ENCODE measurements at regions not wholly inside any gene's neighbourhood (a gene's known extent, or its start where the extent isn't known, plus 50 kb on each side); places are given as distances from the start of the nearest gene placed in this dataset.
"Not testable (repeated sequence)": the region's sequence is repeated elsewhere in the genome, so short reads cannot be mapped to it uniquely, and the experiment has no call there.

DNA sequence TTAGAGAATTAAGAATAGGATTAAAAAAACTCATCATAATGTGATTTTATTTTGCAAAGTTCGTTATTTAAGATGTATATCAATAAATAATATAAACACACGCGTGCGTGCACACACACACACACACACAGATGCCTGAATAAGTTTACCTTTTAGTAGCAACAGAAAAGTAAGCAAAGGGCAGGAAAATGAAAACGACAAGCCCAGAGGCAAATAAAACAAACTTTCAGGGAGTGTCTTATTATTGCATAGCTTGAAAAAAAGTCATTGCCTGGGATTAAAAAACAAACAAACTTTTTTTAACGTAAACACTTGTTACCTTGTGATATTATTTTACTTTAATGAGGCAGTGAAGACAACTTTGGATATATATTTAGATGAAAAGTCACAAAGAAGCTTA lies 226.4 kb downstream of the BAMBI start:
- H3K36me3 ChIP-seq (ENCODE audit: insufficient read depth, low read length) = no peaks in the 10 kb centered on the region
- intact Hi-C loops (cut with micrococcal nuclease) = no loop called here
- Mint-ChIP-seq H3K27me3 (no peaks in the 10 kb centered on the region), H3K4me1 (no peaks in the 10 kb centered on the region), H3K36me3 (no peaks in the 10 kb centered on the region), H3K9me3 (peaks cover 0 to 2% (median 0%) of the 10 kb centered on the region in 8 donors), H3K27ac (no peak overlapping the region), H3K4me3 (no peak overlapping the region)
- H3K4me3 ChIP-seq (ENCODE audit: low read length in 2 of 2) = no peak overlapping the region
- H3K4me1 ChIP-seq (ENCODE audit: insufficient read depth, low read length) = no peaks in the 10 kb centered on the region
- POLR2A ChIA-PET (ENCODE audit: partially characterized antibody) = no interaction called here
- no peaks in the 10 kb centered on the region for H3K9me3 ChIP-seq (ENCODE audit: control insufficient read depth in 1 of 2, low read length in 2 of 2)
- CTCF ChIA-PET (ENCODE audit: partially characterized antibody) = no interaction called here
- H3K27ac ChIP-seq (ENCODE audit: low read depth, low read length) = no peak overlapping the region
- no peaks in the 10 kb centered on the region for H3K27me3 ChIP-seq (ENCODE audit: insufficient read depth, low read length)
- no peak for DNase-seq

- Histone ChIP-seq H3K36me3 (ENCODE audit: insufficient read depth, low read length) (no peaks in the 10 kb centered on the region), H3K9me3 (ENCODE audit: control insufficient read depth in 1 of 2, low read length in 2 of 2) (no peaks in the 10 kb centered on the region), H3K27ac (ENCODE audit: low read depth, low read length) (no peak overlapping the region), H3K4me3 (ENCODE audit: low read length in 2 of 2) (no peak overlapping the region), H3K4me1 (ENCODE audit: insufficient read depth, low read length) (no peaks in the 10 kb centered on the region), H3K27me3 (ENCODE audit: insufficient read depth, low read length) (no peaks in the 10 kb centered on the region)
- no peak overlapping the region for H3K27ac Mint-ChIP-seq
- POLR2A ChIA-PET (ENCODE audit: partially characterized antibody) = no interaction called here
- no peaks in the 10 kb centered on the region for H3K27me3 Mint-ChIP-seq
- H3K4me3 Mint-ChIP-seq = no peak overlapping the region
- H3K36me3 Mint-ChIP-seq = no peaks in the 10 kb centered on the region
- intact Hi-C loops (cut with micrococcal nuclease) = no loop called here
- no peaks in the 10 kb centered on the region for H3K4me1 Mint-ChIP-seq
- no peak for DNase-seq
- CTCF ChIA-PET (ENCODE audit: partially characterized antibody) = no interaction called here
- peaks cover 0 to 2% (median 0%) of the 10 kb centered on the region in 8 donors for H3K9me3 Mint-ChIP-seq
Observed at GRCh38 chr10:28905371-28905770, 228.1 kb downstream of the BAMBI start.

GRCh38 chr10:28906011-28906411 lies 228.7 kb downstream of the BAMBI start:
- CTCF ChIA-PET (ENCODE audit: partially characterized antibody) = no interaction called here
- Histone ChIP-seq H3K9me3 (ENCODE audit: control insufficient read depth in 1 of 2, low read length in 2 of 2) (no peaks in the 10 kb centered on the region), H3K4me3 (ENCODE audit: low read length in 2 of 2) (no peak overlapping the region), H3K27me3 (ENCODE audit: insufficient read depth, low read length) (no peaks in the 10 kb centered on the region), H3K36me3 (ENCODE audit: insufficient read depth, low read length) (no peaks in the 10 kb centered on the region), H3K27ac (ENCODE audit: low read depth, low read length) (no peak overlapping the region), H3K4me1 (ENCODE audit: insufficient read depth, low read length) (no peaks in the 10 kb centered on the region)
- DNase-seq = no peak
- Mint-ChIP-seq H3K4me3 (no peak overlapping the region), H3K27ac (no peak overlapping the region), H3K36me3 (no peaks in the 10 kb centered on the region), H3K9me3 (peaks cover 0 to 2% (median 0%) of the 10 kb centered on the region in 8 donors), H3K27me3 (no peaks in the 10 kb centered on the region), H3K4me1 (no peaks in the 10 kb centered on the region)
- POLR2A ChIA-PET (ENCODE audit: partially characterized antibody) = no interaction called here
- intact Hi-C loops (cut with micrococcal nuclease) = no loop called here

GRCh38 chr10:28906415-28906814 lies 229.1 kb downstream of the BAMBI start:
- no peaks in the 10 kb centered on the region for H3K9me3 ChIP-seq (ENCODE audit: control insufficient read depth in 1 of 2, low read length in 2 of 2)
- no peaks in the 10 kb centered on the region for H3K36me3 Mint-ChIP-seq
- H3K4me3 Mint-ChIP-seq = no peak overlapping the region
- no peaks in the 10 kb centered on the region for H3K4me1 Mint-ChIP-seq
- intact Hi-C loops (cut with micrococcal nuclease) = no loop called here
- no peak overlapping the region for H3K4me3 ChIP-seq (ENCODE audit: low read length in 2 of 2)
- ChIA-PET CTCF (ENCODE audit: partially characterized antibody) (no interaction called here), POLR2A (ENCODE audit: partially characterized antibody) (no interaction called here)
- no peak for DNase-seq
- H3K27me3 Mint-ChIP-seq = no peaks in the 10 kb centered on the region
- no peaks in the 10 kb centered on the region for H3K4me1 ChIP-seq (ENCODE audit: insufficient read depth, low read length)
- peaks cover 0 to 2% (median 0%) of the 10 kb centered on the region in 8 donors for H3K9me3 Mint-ChIP-seq
- H3K27ac ChIP-seq (ENCODE audit: low read depth, low read length) = no peak overlapping the region
- no peaks in the 10 kb centered on the region for H3K36me3 ChIP-seq (ENCODE audit: insufficient read depth, low read length)
- H3K27me3 ChIP-seq (ENCODE audit: insufficient read depth, low read length) = no peaks in the 10 kb centered on the region
- H3K27ac Mint-ChIP-seq = no peak overlapping the region

- Mint-ChIP-seq H3K36me3 (no peaks in the 10 kb centered on the region), H3K27me3 (no peaks in the 10 kb centered on the region), H3K27ac (no peak overlapping the region), H3K4me3 (no peak overlapping the region), H3K4me1 (no peaks in the 10 kb centered on the region), H3K9me3 (peaks cover 0 to 2% (median 0%) of the 10 kb centered on the region in 8 donors)
- Histone ChIP-seq H3K4me3 (ENCODE audit: low read length in 2 of 2) (no peak overlapping the region), H3K36me3 (ENCODE audit: insufficient read depth, low read length) (no peaks in the 10 kb centered on the region), H3K4me1 (ENCODE audit: insufficient read depth, low read length) (no peaks in the 10 kb centered on the region), H3K27me3 (ENCODE audit: insufficient read depth, low read length) (no peaks in the 10 kb centered on the region), H3K27ac (ENCODE audit: low read depth, low read length) (no peak overlapping the region), H3K9me3 (ENCODE audit: control insufficient read depth in 1 of 2, low read length in 2 of 2) (no peaks in the 10 kb centered on the region)
- ChIA-PET POLR2A (ENCODE audit: partially characterized antibody) (no interaction called here), CTCF (ENCODE audit: partially characterized antibody) (no interaction called here)
- DNase-seq = no peak
- intact Hi-C loops (cut with micrococcal nuclease) = no loop called here
Observed at GRCh38 chr10:28906934-28907333, 229.6 kb downstream of the BAMBI start.

- Histone ChIP-seq H3K4me3 (ENCODE audit: low read length in 2 of 2) (no peak overlapping the region), H3K27me3 (ENCODE audit: insufficient read depth, low read length) (no peaks in the 10 kb centered on the region), H3K4me1 (ENCODE audit: insufficient read depth, low read length) (no peaks in the 10 kb centered on the region), H3K27ac (ENCODE audit: low read depth, low read length) (no peak overlapping the region), H3K9me3 (ENCODE audit: control insufficient read depth in 1 of 2, low read length in 2 of 2) (no peaks in the 10 kb centered on the region), H3K36me3 (ENCODE audit: insufficient read depth, low read length) (no peaks in the 10 kb centered on the region)
- H3K27ac Mint-ChIP-seq = no peak overlapping the region
- ChIA-PET CTCF (ENCODE audit: partially characterized antibody) (no interaction called here), POLR2A (ENCODE audit: partially characterized antibody) (no interaction called here)
- intact Hi-C loops (cut with micrococcal nuclease) = no loop called here
- H3K27me3 Mint-ChIP-seq = no peaks in the 10 kb centered on the region
- H3K4me1 Mint-ChIP-seq = no peaks in the 10 kb centered on the region
- no peaks in the 10 kb centered on the region for H3K36me3 Mint-ChIP-seq
- H3K9me3 Mint-ChIP-seq = peaks cover 0 to 2% (median 0%) of the 10 kb centered on the region in 8 donors
- DNase-seq = no peak
- no peak overlapping the region for H3K4me3 Mint-ChIP-seq
Observed at GRCh38 chr10:28909875-28910274, 232.6 kb downstream of the BAMBI start.

GRCh38 chr10:28910956-28911355 lies 233.6 kb downstream of the BAMBI start:
- Histone ChIP-seq H3K36me3 (ENCODE audit: insufficient read depth, low read length) (no peaks in the 10 kb centered on the region), H3K9me3 (ENCODE audit: control insufficient read depth in 1 of 2, low read length in 2 of 2) (no peaks in the 10 kb centered on the region), H3K4me3 (ENCODE audit: low read length in 2 of 2) (no peak overlapping the region), H3K27ac (ENCODE audit: low read depth, low read length) (no peak overlapping the region), H3K4me1 (ENCODE audit: insufficient read depth, low read length) (no peaks in the 10 kb centered on the region), H3K27me3 (ENCODE audit: insufficient read depth, low read length) (no peaks in the 10 kb centered on the region)
- intact Hi-C loops (cut with micrococcal nuclease) = no loop called here
- H3K4me3 Mint-ChIP-seq = no peak overlapping the region
- H3K27me3 Mint-ChIP-seq = no peaks in the 10 kb centered on the region
- H3K36me3 Mint-ChIP-seq = no peaks in the 10 kb centered on the region
- ChIA-PET POLR2A (ENCODE audit: partially characterized antibody) (no interaction called here), CTCF (ENCODE audit: partially characterized antibody) (no interaction called here)
- H3K9me3 Mint-ChIP-seq = peaks cover 0 to 2% (median 0%) of the 10 kb centered on the region in 8 donors
- no peak for DNase-seq
- H3K4me1 Mint-ChIP-seq = no peaks in the 10 kb centered on the region
- H3K27ac Mint-ChIP-seq = no peak overlapping the region

DNA sequence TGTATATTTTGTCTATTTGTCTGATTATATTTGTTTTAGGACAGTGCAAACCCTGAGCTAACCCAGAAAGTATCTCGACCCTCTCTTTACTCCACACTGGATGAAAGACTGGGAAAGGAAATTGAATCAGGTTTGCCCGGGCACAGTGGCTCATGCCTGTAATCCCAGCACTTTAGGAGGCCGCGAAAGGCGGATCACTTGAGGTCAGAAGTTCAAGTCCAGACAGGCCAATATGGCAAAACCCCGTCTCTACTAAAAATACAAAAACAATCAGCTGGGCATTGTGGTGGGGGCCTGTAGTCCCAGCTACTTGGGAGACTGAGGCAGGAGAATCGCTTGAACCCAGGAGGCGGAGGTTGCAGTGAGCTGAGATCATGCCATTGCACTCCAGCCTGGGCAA lies 234.2 kb downstream of the BAMBI start:
- POLR2A ChIA-PET (ENCODE audit: partially characterized antibody) = not testable (repeated sequence)

More for the DNA sequence above, 234.2 kb downstream of the BAMBI start:
- H3K27ac ChIP-seq (ENCODE audit: low read depth, low read length); H3K4me3 Mint-ChIP-seq; H3K36me3 Mint-ChIP-seq; H3K9me3 ChIP-seq (ENCODE audit: control insufficient read depth in 1 of 2, low read length in 2 of 2); H3K4me1 ChIP-seq (ENCODE audit: insufficient read depth, low read length); H3K27ac Mint-ChIP-seq; H3K4me3 ChIP-seq (ENCODE audit: low read length in 2 of 2); DNase-seq; H3K4me1 Mint-ChIP-seq; CTCF ChIA-PET (ENCODE audit: partially characterized antibody); H3K9me3 Mint-ChIP-seq; H3K36me3 ChIP-seq (ENCODE audit: insufficient read depth, low read length); H3K27me3 ChIP-seq (ENCODE audit: insufficient read depth, low read length); intact Hi-C loops (cut with micrococcal nuclease); H3K27me3 Mint-ChIP-seq: not testable (repeated sequence)

Measured in CD4-positive, alpha-beta memory T cell (primary cell).